OCI-LY1 (cell line): ENCODE measurements at regions not wholly inside any gene's neighbourhood (a gene's known extent, or its start where the extent isn't known, plus 50 kb on each side); places are given as distances from the start of the nearest gene placed in this dataset.

ENCODE experiments used
- EZH2 ChIP-seq: fragments of 200-600 bp; sonication (generic), shearing (Covaris generic); IDR thresholded peaks from 2 replicates; pipeline ENCODE4 v1.8.0; 2017; ENCODE audit warnings: borderline replicate concordance, mixed run types, mild to moderate bottlenecking, antibody characterized with exemption, low read length, moderate library complexity, mixed read lengths
- TF ChIP-seq, protein P1 (sequence below): fragments of 200-600 bp; sonication (generic), shearing (Covaris generic); IDR thresholded peaks from 2 replicates; pipeline ENCODE4 v1.5.1; 2017; ENCODE audit warnings: mild to moderate bottlenecking, antibody characterized with exemption, low read length, moderate library complexity, mixed read lengths

- TF ChIP-seq, protein P1, sequence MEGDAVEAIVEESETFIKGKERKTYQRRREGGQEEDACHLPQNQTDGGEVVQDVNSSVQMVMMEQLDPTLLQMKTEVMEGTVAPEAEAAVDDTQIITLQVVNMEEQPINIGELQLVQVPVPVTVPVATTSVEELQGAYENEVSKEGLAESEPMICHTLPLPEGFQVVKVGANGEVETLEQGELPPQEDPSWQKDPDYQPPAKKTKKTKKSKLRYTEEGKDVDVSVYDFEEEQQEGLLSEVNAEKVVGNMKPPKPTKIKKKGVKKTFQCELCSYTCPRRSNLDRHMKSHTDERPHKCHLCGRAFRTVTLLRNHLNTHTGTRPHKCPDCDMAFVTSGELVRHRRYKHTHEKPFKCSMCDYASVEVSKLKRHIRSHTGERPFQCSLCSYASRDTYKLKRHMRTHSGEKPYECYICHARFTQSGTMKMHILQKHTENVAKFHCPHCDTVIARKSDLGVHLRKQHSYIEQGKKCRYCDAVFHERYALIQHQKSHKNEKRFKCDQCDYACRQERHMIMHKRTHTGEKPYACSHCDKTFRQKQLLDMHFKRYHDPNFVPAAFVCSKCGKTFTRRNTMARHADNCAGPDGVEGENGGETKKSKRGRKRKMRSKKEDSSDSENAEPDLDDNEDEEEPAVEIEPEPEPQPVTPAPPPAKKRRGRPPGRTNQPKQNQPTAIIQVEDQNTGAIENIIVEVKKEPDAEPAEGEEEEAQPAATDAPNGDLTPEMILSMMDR = no peak
- TF ChIP-seq EZH2 = no peak
Measured at GRCh38 chr16:86663685-86664521, 85.6 kb downstream of the FOXL1 start.
